Mammary epithelial cell (primary cell): ENCODE measurements at regions not wholly inside any gene's neighbourhood (a gene's known extent, or its start where the extent isn't known, plus 50 kb on each side); places are given as distances from the start of the nearest gene placed in this dataset.

Experiments used
- EZH2 ChIP-seq: IDR thresholded peaks from 2 replicates; pipeline ENCODE4 v1.6.1; 2012; ENCODE audit warnings: low read length, inconsistent platforms, borderline replicate concordance
- TF ChIP-seq, protein P1 (sequence below), 2 donors: IDR thresholded peaks in 1 of 2; conservative IDR thresholded peaks in 1 of 2; 2 replicates each; pipeline ENCODE4 v1.5.1; 2011 to 2012; ENCODE audit warnings: inconsistent platforms in 2 of 2, low read length in 2 of 2, mild to moderate bottlenecking in 2 of 2, control low read depth in 1 of 2, low read depth in 1 of 2; ENCODE audit not compliant: insufficient read depth in 1 of 2; ENCODE audit errors: extremely low read depth in 1 of 2

DNA sequence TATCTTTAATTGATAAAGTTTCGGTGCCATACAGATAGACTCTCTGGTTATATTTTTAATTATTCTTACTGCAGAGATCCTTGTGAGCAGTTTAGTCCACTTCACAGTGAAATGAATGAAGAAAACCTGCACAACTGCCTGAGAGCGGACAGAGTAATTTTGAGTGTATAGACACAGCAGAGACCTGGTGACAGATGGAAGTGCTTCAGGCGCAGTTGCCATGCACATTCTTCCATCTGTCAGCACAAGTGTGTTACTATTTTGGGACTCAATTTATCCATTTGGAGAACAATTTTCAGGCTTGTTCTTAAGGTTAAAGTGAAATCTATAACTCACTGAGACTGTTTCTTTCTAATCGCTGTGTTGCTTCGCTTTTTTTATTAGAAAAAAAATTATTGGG lies 147.8 kb upstream of the SPHKAP start:
- TF ChIP-seq, protein P1, sequence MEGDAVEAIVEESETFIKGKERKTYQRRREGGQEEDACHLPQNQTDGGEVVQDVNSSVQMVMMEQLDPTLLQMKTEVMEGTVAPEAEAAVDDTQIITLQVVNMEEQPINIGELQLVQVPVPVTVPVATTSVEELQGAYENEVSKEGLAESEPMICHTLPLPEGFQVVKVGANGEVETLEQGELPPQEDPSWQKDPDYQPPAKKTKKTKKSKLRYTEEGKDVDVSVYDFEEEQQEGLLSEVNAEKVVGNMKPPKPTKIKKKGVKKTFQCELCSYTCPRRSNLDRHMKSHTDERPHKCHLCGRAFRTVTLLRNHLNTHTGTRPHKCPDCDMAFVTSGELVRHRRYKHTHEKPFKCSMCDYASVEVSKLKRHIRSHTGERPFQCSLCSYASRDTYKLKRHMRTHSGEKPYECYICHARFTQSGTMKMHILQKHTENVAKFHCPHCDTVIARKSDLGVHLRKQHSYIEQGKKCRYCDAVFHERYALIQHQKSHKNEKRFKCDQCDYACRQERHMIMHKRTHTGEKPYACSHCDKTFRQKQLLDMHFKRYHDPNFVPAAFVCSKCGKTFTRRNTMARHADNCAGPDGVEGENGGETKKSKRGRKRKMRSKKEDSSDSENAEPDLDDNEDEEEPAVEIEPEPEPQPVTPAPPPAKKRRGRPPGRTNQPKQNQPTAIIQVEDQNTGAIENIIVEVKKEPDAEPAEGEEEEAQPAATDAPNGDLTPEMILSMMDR (conservative IDR thresholded peaks at IDR 0.05 in 1 of 2, IDR thresholded peaks at IDR 0.05 in 1 of 2; ENCODE audit: extremely low read depth in 1 of 2, insufficient read depth in 1 of 2, low read depth in 1 of 2, low read length in 2 of 2): no peak
- TF ChIP-seq EZH2: no peak
